Stimulated activated CD4-positive, alpha-beta T cell treated with anti-CD3 and anti-CD28 coated beads, Interleukin-1b, Interleukin-23, amount 100 ng/mL, for 48 hours (primary cell): ENCODE measurements at regions not wholly inside any gene's neighbourhood (a gene's known extent, or its start where the extent isn't known, plus 50 kb on each side); places are given as distances from the start of the nearest gene placed in this dataset.
"Not testable (repeated sequence)": the region's sequence is repeated elsewhere in the genome, so short reads cannot be mapped to it uniquely, and the experiment has no call there.

Experiments
- DNase-seq: peaks from one replicate; pipeline ENCODE4 v3.0.0-alpha.2; 2020

DNA sequence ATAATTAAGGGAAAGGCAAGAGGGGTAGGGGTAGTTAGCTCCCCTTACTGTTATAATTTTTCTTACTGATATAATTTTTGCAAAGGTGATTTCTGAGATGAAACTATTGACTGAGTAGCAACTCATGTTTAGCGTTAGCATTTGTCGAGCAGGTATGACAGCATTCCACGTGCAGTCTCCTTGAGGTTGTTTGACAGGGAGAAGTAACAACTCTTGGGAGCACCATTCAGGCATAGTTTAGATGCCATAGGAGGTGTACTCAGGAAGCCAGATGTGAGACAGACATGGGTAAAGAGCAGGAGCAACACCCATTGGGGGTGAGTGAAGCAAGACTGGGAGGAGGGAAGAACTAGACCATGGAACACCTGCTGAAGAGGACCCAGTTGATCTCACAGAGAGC, 96.6 kb upstream of the KLF6 start:
- no peak for DNase-seq

DNA sequence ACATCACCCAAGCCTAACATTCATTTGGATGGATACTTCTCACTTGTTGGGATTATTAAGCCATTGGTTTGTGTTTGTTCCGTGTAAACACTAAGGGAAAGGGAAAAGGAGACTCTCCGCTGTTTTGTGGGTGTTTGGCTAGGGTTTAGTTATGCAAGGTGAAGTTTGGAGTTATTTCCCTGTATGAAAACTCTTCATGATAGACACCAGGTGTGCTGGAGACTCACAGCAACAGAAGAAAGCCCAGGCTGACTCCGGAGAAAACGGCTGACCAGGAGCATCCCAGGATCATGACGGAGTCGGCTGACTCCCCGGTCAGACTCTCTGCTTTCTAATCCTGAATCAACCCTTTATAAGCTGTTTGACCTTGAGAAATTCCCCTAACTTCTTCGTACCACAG, 94.1 kb upstream of the KLF6 start:
- DNase-seq: no peak

DNA sequence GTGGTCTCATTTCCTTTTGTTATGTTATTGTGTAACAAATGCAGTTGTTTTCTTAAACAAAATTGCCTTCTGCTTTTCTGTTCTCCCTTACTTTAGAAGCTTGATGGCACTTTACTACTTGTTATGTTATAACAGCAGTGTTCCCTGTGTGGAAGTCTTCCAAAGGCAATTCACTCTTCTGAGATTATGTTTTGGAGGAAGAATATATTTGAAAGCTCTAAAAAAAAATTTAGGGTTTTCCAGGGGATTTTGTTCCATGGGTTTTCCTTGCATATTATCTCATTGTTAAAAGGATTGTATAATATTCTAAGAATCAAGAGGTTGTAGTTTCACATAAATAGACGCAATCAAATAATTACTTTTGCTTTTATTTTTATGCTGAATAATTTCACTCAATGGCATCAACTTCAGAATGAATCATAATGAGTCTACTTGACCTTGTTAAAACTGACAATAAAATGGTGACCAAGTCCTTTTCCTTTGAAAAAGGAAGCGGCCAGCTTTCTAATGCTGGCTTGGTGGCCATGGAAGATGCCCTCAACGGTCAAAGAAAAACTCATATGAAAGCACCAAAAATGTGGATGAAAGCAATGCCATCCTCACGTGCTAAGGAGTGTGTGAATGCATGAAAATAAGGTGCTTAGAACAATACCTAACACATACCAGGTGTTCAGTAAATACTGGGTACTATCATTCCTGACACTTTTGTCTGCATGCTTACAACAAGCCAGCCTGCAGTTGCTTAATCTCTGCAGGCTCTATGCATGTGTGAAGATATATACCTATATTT, 92.4 kb upstream of the KLF6 start:
- DNase-seq: no peak

DNA sequence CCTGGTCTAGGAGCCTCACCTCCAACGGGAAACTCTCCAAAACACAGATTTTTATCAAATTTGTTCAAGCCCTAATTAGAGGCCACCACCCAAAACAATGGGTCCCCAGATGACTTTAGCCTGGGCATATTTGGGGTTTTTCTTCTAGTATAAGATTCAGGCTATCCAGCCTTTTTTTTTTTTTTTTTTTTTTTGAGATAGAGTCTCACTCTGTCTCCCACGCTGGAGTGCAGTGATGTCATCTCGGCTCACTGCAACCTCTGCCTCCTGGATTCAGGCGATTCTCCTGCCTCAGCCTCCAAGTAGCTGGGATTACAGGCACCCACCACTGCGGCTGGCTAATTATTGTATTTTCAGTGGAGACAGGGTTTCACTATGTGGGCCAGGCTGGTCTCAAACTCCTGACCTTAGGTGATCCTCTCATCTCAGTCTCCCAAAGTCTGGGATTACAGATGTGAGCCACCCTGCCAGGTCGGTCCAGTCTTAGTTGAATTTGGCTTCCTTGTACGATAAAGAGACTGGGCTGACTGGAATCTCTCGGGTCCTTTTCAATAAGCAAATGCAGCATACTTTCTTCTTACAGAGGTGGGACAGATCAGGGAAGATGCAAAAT, 91.4 kb upstream of the KLF6 start:
- no peak for DNase-seq

DNA sequence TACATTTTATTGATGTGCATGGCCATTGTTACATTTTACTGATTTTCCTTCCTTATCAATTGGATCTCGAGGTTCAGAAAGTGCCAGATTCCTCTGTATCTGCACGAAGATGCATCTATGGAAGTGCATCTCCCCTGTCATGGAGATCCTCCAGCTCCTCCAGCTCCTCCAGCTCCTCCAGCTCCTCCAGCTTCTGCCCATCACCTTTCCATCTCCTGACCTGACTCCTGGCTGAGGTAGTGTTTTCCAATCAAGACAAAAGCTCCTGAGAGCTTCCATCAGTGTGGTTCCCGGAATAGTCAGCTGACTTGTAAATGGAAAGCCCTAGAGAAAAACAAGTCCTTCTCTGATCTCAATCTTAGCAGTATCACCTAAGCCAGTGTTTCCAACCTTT, 90.8 kb upstream of the KLF6 start:
- DNase-seq: no peak

DNA sequence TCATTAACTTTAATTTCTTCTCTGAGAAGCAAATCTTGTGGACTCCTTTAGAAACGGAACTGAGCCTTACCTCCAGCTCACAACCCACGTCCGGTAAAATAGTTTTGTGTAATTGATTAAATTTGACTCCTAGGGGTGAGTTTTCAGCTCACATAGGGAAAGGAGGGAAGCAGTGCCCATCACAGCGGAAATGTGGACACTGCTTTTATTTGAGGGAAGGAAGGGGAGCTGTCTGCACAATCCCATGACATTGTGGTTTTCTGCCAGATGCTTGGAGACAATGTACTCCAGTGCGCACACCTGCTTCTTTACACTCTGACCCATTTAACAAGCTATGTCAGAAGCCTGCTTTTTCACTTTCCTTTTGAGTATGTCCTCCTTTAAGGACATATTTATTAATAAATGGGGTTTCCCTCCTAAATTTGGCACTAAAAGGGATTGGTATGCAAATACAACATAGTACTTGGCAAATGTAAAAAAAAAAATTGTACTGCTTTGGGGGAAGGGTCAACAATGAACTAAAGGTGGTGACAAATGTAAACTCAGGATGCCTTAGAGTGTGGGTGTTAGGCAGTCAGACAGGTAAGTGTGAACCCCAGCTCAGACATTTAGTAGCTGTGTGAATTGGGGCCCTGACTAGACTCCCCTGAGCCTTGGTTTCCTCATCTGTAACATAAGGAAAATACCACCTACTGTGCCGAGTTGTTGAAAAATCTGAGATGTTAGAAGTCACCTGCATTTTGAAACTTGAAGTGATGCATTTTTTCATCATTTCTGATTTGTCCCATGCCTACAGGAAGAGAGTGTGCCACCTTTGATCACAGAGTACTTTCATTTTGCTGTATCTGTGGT, 90.2 kb upstream of the KLF6 start:
- DNase-seq: no peak

DNA sequence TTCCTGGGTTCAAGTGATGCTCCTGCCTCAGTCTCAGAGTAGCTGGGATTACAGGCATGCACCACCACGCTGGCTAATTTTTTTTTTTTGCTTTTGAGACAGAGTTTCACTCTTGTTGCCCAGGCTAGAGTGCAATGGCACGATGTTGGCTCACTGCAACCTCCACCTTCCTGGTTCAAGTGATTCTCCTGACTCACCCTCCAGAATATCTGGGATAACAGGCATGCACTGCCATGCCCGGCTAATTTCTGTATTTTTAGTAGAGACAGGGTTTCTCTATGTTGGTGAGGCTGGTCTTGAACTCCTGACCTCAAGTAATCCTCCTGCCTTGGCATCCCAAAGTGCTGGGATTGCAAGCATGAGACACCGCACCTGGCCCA, 89.6 kb upstream of the KLF6 start:
- not testable (repeated sequence) for DNase-seq

DNA sequence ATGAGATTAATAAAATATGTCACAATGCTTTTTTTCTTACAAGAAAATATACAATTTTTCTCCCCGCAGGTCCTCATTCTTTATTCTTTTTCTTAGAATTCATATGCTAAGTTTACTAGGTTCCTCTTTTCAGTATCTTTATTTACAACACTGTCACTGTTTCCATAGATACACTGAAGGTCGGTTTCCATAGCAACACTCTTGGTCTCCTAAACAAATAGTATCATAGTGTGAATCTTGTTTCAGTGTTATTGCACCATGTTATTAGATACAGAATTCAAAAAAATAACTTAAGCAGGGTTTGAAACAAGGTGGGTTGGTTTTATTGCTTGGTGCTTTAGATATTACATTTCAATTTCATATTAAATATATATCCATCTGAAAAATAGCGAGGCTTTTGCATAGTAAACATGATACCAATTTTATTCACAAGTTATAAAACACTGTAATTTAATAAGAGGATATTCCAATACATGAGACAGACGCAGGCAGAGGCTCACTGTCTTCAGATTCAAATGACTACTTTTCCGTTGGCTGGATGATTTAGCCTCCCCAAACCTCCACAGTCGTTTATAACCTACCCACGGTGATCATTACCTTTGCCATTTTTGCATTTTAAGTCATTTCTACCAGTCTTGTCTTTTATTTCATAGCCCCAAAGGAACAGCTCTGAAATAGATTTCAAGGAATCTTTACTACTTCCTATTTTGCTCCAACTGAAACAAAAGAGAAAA, 88.9 kb upstream of the KLF6 start:
- no peak for DNase-seq

DNA sequence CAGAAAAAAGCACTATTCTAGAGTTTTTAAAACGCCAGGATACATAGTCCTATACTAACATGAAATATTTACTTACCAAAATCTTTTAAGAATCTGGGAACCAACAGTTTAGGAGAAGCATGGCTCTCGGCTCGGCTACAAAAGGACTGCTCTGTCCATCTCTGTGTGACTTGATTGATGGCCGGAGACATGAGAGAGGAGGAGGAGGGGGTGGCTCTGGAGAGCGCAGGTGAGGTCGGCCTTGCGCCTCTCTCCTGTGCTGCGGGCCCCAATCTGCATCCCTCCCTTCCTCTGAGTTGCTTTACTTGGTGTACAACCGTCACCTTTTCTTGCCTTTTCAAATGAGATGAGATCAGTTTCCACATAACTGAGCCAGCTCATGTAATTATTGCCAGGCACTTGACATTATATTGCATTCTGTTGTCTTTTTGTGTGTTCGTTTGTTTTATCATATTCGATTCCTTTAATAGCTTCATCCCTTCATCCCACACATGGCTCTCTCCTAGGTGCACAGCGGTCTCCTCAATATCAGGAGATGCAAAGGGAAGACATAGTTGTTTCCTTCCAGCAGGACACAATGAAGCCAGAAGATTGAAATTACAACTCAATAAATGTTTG, 87.8 kb upstream of the KLF6 start:
- no peak for DNase-seq

DNA sequence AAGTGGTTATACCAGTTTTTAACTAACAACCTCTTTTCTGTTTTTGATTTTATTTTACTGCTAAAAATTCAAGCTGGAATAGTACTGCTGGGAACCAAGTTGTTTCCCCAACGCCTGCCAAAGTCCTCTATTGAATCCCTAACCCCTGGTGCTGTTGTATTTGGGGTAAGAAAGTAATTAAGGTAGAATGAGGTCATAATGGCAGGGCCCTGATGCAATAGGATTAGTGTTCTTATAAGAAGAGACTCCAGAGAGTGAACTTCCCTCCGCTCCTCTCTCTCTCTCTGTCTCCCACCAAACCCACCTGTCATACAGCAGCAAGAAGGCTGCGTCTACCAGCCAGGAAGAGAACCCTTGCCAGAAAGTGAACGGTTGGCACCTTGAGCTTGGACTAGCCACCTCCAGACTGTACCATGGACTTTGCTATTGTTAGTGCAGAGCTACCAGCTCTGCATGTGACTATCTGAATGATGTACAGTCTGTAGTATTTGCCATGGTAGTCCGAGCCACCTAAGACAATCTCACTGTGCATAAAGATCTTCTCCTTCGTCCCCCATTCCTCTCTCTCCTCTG, 86.5 kb upstream of the KLF6 start:
- no peak for DNase-seq

DNA sequence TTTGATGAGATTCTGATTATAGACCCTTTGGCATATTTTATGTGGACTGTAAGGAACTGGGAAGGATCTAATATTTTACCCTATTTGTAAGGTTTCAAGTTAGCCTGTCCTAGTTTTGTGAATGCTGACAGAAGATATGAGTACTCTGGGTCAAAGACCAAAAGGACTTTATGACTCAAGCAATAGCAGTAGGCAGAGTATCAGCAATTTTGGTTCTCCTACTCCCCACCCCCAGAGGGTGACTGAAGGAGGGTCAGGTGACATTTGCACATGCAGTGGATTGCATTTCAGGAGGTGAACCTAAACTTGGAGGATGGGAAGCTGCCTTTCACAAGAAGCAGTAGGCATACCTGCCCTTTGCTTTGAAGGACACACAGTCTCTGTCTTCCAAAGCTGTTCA, 84.0 kb upstream of the KLF6 start:
- no peak for DNase-seq

DNA sequence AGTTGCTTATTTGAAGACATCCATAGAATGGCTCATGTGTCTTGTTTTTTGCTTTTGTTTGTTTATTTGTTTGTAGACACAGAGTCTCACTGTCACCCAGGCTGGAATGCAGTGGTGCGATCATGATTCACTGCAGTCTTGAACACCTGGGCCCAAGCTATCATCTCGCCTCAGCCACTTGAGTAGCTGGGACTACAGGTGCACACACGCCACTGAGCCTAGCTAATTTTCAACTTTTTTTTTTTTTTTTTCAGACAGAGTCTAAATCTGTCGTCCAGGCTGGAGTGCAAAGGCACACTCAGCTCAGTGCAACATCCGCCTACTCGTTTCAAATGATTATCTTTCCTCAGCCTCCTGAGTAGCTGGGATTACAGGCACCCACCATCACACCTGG, 83.3 kb upstream of the KLF6 start:
- DNase-seq: no peak

DNA sequence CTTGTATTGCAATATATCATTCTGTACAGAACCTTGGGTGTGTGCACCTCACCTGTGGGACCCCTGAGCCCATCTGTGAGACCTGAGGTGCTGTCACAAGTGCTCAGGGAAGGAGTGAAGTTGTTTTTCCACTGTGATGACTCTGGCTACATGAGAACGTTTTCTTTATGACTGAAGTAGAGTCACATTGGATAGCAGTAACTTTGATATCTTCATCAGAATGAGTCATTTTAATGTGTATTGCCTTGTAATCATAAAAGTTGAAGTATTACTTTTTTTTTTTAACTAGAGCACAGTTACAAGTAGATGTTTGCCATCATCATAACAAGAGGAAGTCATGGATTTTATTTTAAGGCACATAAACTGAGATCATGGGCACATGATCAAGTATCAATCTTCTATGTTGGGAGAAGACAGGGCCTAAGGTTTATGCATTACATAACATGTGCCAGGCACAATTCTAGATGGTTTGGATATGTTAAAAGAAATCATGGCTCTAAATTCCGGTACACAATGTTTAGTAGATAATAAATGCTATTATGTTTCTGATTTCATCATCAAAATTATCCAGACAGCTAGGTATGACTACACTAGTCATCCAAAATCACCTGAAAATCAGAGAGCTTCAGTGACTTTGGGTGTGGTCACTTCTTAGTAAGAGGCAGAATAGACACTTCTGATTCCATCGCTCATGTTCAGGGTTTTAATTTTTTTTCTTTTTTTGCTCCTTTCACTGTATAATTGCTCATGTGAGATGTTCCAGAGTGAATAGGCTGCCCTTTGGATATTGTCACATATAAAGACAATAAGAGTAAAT, 82.7 kb upstream of the KLF6 start:
- DNase-seq: peak; percentile 42

DNA sequence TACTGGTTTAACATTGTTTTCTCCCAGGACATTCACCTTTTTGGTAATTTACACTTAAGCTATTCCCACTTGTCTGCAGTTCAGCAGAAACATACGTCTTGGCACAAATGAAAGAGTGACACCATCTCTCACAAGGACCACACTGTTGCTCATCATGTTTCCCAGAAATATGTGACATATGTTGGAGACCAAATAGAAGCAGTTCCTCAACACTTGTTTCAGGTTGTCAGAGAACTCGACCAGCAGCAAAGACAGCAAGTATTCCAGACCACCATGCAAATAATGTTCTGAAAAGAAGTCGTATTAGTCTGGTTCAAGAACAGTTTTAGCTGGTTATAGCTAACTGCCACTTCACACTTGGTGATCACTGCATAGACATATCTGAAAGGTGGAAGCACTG, 81.3 kb upstream of the KLF6 start:
- no peak for DNase-seq

DNA sequence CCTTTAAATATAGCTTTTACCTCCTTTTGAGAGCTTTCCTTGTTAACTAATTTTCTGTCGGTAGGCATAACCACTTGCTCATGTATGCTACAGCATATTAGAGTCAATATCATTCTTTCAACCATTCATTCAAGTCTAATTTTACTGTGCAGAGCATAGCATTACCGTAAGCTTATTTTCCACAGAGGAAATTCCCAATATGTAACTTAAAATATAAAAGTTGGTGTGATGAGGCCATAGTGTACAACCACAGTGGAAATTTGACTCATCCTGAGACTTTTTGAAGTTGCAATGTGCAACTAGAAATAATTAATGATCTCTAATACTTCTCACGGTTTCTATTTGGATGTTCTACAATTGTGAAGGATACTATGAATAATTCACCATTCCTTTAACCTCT, 80.6 kb upstream of the KLF6 start:
- no peak for DNase-seq

DNA sequence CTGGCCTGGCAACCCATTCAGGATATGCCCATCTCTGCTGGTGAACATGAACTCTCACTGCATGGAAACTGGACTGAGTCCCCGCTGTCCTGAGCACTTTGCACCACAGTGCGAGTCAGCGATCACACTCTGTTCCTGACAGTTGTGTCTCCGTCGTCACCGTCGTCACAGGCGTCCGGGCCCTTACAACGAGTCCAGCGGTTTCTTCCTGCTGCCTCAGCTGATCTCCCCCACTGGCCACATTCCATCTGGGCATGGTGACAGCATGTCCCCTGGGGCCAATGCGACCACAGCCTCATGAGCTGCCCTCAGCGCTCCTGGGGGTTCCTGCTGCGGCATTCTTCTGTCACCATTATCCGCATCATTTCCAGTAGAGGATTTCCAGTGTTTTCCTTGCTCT, 76.8 kb upstream of the KLF6 start:
- DNase-seq: no peak

DNA sequence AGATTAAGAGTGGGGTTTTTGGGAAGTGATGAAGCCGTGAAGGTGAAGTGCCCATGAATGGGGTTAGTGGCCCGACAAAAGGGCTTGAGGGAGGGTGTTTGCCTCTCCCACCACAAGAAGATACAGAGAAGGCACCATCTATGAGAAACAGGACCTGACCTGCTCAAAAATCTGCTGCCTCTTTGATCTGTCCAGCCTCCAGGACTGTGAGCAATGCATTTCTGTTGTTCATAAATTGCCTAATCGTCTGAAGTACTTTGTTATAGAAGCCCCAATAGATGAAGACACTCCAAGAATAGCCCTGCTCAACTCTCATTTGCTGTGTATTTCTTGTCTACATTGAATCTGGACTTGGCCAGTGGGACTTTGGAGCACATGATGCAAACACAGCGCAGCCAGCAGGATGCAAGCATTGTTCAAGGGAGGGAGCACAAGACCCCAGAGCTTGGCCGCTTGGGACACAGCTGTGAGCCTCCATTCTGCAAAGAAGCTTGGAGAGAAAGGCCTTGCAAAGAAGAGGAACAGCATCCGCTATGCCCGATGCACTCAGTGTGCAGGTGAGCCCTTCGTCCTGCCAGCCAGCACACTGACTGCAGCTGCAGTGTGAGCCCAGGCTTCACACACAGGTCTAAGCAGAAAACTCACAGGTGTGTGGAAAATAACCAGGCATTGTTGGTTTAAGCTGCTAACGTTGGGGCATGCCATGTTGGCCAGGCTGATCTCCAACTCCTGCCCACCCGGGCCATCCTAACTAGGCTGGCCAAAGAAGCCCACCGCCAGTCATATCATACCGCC, 73.2 kb upstream of the KLF6 start:
- DNase-seq: no peak

DNA sequence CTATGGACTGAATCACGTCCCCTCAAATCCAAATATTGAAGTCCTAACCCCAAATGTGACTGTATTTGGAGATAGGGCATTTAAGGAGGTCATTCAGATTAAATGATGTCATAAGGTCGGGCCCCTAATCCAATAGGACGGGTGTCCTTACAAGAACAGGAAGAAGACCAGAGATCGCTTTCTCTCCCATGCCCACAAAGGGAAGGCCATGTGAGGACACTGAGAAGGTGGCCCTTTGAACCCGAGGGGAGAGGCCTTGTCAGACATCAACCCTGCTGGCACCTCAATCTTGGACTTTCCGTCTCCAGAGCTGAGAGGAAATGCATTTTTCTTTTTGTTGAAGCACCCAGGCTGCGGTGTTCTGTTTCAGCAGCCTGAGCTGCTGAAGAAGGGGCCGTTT, 72.3 kb upstream of the KLF6 start:
- no peak for DNase-seq

DNA sequence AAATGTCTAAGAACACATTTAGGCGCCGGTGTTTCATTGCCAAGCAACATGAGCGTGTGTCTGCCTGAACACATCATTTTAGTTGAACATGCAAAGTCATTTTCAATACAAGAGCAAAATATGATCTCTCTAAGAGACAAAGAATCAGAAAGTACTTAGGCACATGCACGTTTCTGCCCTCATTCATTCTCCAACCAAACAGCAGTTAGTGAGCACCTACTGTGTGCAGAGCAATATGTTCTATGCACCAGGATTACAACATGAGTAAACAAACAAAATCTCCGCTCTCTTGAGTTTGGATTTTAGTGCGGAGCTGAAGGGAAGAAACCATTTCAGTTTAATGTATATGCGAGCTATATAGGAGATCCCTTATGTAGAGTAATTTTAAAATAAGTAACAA, 71.6 kb upstream of the KLF6 start:
- no peak for DNase-seq

DNA sequence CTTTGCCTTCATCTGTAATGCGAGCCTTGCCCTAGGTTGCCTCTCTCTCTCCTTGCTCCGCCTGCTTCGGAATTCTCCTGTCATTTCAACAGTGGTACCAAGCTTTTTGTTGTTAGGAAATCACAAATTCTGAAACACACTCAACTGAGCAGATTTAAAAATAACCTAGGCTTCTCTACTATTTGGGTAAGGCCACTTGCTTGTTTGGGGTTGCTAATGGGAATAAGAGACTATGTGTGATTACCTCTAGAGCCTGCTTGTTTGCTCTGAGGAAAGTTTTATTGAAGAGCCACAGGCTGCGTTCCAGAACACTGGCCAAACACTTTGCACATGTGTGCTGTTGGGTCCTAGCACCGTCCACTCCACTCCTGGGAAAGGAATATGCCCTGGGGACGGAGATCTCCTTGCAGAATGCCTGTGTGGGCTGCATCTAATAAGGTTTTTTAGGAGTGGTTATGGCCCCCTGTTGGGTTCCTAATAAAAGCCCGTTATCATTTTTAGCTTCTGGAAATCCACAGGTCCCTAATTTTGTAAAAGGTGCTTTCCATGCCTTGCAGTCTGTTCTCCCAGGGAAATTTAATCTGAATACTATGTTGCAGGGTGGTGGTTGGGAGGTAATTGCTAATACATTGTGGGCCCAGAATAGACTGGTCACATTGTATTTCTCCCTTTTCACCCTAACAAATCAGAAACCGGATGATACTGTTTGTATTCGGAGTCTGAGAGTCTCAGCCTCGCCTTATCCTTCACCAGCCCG, 68.7 kb upstream of the KLF6 start:
- no peak for DNase-seq
